T-helper 2 cell (primary cell): ENCODE measurements at regions not wholly inside any gene's neighbourhood (a gene's known extent, or its start where the extent isn't known, plus 50 kb on each side); places are given as distances from the start of the nearest gene placed in this dataset.
"Not testable (repeated sequence)": the region's sequence is repeated elsewhere in the genome, so short reads cannot be mapped to it uniquely, and the experiment has no call there.

ENCODE experiments used
- DNase-seq, 5 experiments: peaks; one replicate each; pipeline versions ENCODE4 v3.0.0 to v3.0.0-alpha.2; 2012 to 2022

DNA sequence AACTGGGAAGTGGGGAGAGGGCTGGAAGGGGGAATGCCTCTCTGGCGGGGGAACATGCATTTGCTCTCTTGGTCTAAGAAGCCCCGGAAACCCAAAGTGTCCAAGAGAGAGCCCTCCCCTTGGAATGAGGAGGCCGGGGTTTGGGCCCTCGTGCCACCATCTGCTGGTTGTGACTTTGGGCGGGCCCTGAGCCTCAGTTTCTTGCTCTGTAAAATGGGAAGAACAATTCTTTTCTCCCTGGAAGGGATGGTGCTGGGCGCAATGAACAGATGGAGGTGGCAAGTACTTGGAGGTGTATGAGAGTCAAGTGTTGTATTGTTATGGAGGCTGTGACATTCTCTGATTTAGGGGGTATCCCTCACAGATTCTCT, 69.9 kb upstream of the TARDBP start:
- no peak for DNase-seq

DNA sequence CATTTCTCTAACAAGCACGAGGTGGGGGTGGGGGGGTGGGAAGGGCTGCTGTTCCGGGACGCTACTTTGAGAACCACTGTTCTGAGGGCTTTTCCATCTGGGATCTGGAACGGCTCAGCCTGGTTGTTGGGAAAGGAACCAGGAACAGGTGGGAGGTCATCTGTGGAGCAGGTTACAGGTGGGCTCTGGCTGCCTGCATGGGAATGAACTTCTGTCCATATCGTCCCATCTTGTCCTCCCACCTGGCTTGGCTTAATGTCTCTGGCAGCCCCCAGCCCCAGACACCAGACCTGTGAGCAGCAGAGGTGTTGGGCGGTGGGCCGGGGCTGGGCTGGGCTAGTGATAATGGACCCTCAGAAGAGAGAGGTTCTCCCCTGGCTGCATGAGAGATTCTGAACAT, 69.4 kb upstream of the TARDBP start:
- no peak for DNase-seq

DNA sequence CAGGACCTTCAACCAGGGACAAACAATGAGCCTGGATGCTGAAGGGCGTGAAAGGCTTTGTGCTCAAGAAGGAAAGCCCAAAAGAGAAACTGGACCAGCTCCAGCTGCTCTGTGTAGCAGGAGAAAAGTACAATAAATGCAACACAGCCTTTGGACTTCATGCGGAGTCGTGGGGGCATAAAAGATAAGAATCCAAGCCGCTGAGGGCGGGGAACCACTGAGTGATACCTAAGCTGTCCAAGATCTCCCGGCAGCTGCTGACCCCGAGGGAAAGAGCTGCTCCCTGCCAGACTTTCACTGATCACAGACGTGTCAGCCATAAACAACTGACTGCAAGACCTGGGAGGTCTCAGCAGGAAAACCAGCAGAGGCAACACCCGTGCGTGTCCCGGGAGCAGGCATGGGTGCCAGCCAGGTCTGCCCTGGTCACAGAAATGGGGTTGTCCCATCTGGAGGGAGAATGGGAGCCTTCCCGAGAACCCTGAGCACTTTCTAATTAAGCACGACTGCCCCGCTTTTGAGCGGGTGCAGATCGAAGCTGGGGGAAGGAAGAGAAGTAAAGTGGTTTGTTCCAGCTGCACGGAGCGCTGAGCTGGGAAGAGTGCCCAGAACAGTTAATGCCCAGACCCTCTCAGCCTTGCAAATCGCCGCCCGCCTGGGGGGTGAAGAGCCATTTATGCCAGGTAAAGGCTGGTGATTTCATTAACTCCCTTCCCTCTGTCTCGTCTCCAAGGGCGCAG, 68.3 kb upstream of the TARDBP start:
- DNase-seq, result no peak

DNA sequence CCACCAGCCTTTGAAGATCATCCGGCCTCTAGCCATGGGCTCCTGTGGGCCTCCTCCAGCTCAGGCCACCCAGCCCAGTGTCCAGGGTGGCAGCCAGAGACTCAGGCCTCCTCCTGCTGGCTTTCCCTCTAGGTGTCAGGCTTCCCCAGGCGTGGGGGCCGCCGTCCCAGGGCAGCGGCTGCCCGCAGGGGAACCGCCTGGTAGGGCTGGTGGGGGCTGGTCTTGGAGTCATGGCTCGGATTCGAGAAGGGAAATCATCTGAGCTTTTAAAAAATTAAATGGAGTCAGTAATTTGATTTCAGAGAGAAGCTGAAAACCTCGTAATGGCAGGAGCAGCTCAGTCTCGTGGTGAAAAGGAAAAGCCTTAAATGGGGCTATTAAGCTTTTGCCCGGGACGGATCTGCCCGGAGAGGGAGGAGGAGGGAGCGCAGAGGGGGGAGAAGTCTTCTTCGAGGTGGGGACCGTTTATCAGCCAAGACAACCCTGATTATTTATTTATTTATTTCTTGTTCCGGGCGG, 66.4 kb upstream of the TARDBP start:
- DNase-seq, result no peak

DNA sequence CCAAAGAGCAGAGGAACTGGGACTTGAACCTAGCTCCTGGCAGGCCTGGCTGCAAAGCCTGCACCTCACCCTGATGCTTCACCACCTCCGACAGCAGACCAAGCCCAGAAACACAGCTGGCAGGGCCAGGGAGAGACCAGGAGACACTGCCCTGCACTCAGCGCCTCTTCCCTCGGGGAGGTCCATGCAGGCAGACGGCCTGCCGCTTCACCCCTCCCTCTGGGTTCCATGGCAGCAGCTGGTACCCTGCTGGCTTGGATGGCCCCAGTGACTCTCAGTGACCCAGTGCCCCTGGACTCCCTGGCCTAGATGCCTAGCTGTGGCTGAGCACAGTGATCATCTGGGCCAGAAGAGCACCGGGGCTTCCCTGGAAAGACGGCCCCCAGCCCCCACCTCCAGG, 65.3 kb upstream of the TARDBP start:
- DNase-seq, result no peak

DNA sequence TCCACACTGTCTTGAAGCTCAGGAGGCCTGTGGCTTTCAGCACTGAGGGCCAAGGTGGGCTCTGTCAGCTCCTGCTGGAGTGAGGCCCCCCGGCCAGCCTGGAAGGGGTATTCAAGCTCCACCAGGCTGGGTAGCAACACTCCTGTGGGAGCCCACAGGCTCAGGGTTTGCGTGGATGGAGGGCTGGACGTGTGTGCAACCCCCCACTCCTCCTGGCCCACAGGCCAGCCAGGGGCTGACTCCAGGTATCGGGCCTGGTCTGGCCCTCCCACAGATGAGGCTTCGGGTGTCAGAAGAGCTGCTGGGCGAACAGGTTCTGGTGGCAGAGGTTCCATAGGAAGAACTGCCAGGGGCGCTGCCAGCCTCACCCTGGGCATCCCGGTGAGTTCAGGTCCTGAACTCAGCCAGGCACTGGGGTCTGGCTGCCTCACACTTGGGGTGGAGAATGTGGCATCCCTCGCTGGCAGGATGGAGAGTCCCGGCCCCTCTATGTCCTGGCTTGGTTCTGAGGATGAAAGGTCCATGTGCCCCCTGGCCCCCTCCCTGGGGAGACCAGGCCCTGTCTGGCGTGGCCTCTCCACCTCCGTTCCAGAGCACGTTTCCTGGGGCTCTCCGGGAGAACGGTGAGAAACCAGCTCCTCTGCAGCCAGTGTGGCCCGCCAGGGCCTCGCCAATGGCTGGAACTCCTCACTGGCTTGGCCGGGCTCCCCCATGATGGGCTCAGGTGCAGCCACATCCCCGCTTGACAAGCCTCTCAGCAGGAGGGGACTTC, 64.6 kb upstream of the TARDBP start:
- DNase-seq, result no peak

DNA sequence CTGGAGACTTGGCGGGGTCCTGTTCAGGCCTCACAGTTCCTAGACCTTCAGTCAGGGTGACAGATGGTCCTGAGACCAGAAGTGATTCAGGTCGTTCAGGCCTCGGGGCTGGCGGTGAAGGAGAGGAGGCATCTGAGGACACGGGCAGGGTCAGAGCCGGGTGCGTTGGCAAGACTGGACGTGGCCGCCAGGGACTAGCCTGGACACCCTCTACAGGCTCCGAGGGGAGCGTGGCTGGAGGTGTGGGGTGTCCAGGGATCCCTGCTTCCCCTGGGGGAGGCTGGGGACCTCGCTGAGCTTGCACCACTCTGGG, 64.0 kb upstream of the TARDBP start:
- DNase-seq, result no peak

DNA sequence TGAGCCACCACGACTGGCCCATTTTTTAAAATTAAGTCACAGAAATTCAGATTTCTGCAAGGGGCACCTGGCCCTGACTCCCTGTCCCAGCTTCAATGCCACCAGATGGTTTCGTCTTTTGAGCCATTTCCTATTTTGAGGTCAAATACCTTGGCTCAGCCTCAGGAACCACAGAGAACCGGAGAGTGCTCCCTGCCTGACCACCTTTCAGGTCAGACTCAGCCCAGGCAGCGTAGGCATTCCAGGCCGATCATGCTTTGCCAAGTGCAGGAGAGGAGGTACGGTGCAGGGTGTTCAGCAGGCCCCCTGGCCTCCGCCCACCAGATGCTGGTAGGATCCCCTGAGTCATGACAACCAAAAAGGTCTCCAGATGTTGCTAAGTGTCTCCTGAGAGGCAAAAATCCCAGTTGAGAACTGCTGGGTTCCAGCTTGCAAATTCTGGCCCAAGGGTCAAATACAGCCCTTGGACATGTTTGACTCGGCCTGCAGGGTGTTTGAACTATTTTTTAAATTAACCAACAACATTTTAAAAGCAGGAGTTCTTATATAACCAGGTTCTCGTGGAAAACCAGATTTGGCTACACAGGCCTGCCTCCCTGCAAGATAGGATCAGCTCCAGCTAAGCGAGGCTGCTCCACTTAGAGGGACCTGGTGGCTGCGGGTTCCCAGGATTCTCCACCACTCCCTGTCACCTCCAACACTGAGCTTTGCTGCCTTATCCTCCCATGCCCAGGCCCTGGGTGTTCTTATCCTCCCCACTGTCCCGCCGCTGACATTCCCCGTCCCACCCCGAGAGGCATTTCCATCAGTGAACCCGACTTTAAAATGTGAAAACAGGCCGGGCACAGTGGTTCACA, 61.9 kb upstream of the TARDBP start:
- no peak for DNase-seq

DNA sequence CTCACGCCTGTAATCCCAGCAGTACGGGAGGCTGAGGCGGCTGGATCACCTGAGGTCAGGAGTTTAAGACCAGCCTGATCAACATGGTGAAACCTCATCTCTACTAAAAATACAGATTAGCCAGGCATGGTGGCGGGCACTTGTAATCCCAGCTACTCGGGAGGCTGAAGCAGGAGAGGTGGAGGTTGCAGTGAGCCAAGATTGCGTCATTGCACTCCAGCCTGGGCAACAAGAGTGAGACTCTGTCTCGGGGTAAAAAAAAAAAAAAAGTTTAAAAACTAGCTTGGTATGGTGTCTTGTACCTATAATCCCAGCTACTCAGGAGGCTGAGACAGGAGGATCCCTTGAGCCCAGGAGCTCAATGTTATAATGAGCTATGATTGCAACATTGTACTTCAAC, 61.2 kb upstream of the TARDBP start:
- not testable (repeated sequence) for DNase-seq

DNA sequence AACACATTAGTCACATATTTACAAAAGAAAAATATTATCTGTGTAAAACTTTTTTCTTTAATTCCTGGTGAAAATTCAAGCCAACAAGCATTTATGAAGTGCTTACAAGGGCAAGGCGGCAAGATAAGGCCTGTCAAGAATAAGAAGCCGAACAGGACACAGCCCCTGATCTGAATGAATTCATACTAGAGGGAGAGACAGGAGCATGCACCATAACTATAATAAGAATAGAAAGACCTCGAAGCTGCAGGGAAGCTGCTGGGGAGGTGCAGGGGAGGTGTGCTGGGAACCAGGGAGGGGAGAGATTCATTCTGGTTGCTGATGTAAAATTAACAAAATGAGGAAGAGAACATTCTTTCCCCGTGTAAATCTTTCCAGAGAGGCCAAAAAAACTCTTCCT, 60.5 kb upstream of the TARDBP start:
- DNase-seq, result no peak

DNA sequence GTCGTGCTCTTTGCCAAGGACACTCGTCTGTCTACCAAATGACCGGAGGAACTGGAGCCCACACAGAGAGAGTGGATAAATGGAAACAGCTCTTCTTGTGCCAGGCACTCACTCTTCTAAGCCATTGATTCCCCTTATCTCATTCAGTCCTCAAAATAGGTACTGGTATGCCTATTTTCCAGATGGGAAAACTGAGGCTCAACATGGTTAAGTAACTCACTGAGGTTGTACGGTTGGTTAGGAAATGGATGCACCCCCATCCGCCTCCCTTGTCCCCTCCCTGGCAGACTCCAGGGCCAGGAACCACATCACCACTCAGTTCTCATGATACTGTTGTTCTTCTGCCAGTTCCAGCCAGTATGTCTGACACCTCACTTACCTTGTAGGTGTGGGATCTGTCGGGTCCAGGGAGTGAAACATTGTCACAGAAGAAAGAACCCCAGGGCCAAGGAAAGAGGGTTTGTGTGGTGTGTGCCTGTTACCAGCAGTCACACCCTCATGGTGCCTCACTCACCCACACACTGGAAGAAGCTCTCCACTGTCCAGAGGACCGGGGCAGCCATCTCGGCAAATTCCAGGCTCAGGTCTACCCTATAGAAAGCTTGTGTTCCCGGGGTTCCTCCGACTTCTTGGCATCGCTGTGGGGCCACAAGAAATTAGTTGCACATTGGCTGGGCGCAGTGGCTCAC, 58.8 kb upstream of the TARDBP start:
- DNase-seq, result no peak

DNA sequence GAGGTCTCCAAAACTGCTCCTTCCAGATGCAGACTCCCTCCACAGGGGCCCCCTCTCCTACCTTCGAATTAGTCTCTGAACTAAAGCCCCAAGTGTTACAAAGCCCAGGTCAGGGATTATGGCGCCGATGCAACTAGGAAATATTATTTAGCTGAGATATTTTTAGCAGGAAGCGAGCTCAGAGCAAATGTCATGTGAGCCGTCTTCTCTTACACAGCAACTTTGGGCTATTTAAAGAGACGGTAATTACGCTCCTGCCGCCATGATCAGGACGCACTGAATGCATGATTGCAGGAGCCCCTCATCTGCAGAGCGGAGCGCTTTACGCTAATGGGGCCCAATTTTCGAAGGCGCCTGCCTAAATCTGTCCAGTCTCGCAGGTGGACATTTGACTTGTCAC, 55.3 kb upstream of the TARDBP start:
- no peak for DNase-seq

DNA sequence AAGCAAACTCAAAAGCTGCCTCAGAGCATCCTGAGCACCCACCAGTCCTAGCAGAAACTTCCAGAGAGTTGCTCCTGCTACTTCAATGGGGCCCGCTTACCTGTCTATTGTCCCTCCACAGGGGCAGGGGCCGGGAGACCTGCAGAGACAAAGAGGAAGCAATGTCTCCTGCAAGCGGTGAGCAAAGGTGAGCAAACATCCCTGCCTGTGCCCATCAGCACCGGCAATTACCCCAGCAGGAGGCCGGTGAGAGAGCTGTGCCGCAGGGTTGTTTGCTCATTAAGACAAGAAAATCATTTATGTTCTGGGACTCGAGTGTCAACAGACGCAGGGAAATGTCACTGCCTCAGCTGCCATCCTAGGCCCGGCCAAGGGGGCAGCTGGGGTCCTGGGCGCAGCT, 53.8 kb upstream of the TARDBP start:
- no peak for DNase-seq

DNA sequence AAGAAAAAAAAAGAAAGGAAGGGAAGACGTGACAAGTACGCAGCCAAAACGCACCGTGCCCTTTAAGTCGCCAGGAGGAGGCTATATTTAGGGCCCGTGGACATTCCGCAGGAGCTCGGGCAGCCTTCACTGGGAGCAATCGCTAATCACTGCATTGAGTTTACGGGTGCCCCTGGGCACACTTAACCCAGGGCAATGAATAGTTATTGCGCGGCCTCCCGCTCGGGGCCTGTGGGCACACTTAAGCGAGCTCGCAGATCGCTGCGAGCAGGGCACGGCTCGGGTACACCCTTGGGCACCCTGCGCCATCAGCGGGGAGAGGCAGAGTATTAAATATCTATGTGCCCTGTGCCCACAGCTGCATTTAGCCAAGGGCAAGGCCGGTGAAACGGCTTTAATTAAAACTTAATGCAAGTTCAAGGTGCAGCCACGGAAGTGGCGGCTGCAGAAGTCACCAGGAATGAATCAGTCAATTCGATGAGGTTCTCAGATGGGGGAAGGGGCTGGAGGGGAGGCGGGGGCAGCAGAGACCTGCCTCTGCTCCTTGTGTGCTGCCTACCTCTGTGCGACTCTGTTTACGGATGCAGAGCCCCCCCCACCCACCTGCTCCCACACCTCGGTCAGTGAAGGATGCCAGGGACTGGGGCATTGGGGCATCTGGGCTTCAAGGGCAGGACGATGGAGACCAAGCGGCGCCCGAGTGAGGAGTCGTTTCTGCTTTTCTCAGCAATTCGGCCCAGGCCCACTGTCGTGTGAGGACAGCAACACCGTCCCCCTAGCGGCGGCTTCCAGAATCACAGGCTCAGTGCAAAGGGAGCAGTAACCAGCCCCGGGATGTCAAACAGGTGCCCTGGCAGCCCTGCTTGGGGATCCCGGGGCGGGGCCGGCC, 51.8 kb upstream of the TARDBP start:
- DNase-seq, result peak; percentile 43 to 82 (median 67)

DNA sequence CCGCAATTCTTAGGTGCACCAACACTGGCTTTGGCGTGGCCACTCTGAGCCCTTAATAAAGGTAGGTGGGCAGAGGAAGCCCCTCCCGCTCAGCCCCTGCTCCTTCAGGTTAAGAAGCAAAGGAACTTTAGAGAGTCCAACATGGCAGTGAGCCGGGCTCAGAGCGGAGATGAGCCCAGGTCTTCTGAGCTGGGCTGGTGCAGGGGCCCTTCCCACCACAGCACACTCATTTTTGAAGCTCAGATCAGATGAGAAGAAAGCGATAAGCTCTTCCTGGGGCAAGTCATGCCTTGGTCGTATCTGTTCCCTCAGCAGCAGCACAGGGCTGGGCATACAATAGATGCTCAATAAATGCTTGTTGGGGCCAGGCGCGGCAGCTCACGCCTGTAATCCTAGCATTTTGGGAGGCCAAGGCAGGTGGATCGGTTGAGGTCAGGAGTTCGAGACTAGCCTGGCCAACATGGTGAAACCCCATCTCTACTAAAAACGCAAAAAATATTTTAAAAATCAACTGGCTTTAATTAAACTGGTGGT, 51.1 kb upstream of the TARDBP start:
- DNase-seq, result peak in 1 of 5 experiments; percentile 78

DNA sequence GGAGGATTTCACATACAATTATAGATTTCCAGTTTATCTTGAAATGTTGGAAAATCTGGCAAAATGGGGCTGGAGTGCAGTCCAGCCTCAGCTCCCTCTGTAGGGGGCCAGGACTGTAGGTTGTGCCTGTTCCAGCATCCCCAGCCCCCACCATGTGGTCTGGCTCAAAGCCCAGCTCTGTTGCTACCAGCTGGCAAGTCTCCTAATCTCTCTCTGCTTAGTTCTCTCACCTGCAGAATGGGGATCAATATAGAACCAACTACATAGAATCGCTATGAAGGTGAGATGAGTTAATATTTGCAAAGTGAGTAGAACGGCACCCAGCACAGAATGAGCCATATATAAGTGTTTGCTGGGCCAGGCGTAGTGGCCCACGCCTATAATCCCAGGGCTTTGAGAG, 50.0 kb upstream of the TARDBP start:
- no peak for DNase-seq
